Spleen (tissue), 11 donors: ENCODE measurements at regions not wholly inside any gene's neighbourhood (a gene's known extent, or its start where the extent isn't known, plus 50 kb on each side); places are given as distances from the start of the nearest gene placed in this dataset.

Experiments used
- DNase-seq: peaks from one replicate; pipeline ENCODE4 v3.0.0-alpha.2; 2020
- H3K27ac ChIP-seq, 8 donors: fragments of 200-600 bp; sonication (generic) in 7 of 8; 1 replicate in 4 of 8; 2 replicates in 4 of 8; pipeline versions ENCODE4 v1.5.0 to v1.8.0; 2016 to 2021; ENCODE audit warnings: inconsistent platforms in 4 of 8, mild to moderate bottlenecking in 4 of 8, moderate library complexity in 1 of 8
- H3K27me3 ChIP-seq, 7 donors: fragments of 200-600 bp; sonication (generic) in 6 of 7; replicated peaks in 1 of 7; 1 replicate in 4 of 7; 2 replicates in 3 of 7; pipeline versions ENCODE4 v1.5.0 to v1.8.0; 2016 to 2021; ENCODE audit warnings: inconsistent platforms in 3 of 7, mild to moderate bottlenecking in 1 of 7
- H3K36me3 ChIP-seq, 6 donors: fragments of 200-600 bp; sonication (generic) in 5 of 6; 1 replicate in 4 of 6; 2 replicates in 2 of 6; pipeline versions ENCODE4 v1.5.0 to v1.8.0; 2016 to 2021; ENCODE audit warnings: inconsistent platforms in 2 of 6
- H3K4me1 ChIP-seq, 6 donors: fragments of 200-600 bp; sonication (generic) in 5 of 6; 1 replicate in 3 of 6; 2 replicates in 3 of 6; pipeline versions ENCODE4 v1.5.0 to v1.8.0; 2016 to 2021; ENCODE audit warnings: inconsistent platforms in 3 of 6
- H3K4me3 ChIP-seq, 8 donors: fragments of 200-600 bp; sonication (generic) in 7 of 8; 1 replicate in 4 of 8; 2 replicates in 4 of 8; pipeline versions ENCODE4 v1.5.0 to v1.8.0; 2016 to 2021; ENCODE audit warnings: inconsistent platforms in 4 of 8, mild to moderate bottlenecking in 4 of 8, moderate library complexity in 2 of 8
- H3K9me3 ChIP-seq, 8 donors: fragments of 200-600 bp; sonication (generic) in 7 of 8; 1 replicate in 4 of 8; 2 replicates in 4 of 8; pipeline versions ENCODE4 v1.5.0 to v1.8.0; 2016 to 2021; ENCODE audit warnings: inconsistent platforms in 4 of 8
- CTCF ChIP-seq, 11 experiments: fragments of 200-600 bp in 7 of 11; fragments of 450-650 bp in 4 of 11; sonication (generic) in 4 of 11; IDR thresholded peaks in 8 of 11; conservative IDR thresholded peaks in 3 of 11; 1 replicate in 7 of 11; 2 replicates in 4 of 11; pipeline versions ENCODE4 v1.4.0 to v1.8.0; 2016 to 2021; ENCODE audit warnings: antibody characterized with exemption in 11 of 11, inconsistent platforms in 4 of 11, mild to moderate bottlenecking in 1 of 11
- POLR2A ChIP-seq, 3 donors: fragments of 450-650 bp; IDR thresholded peaks; one replicate each; pipeline ENCODE4 v1.5.1; 2017; ENCODE audit warnings: antibody characterized with exemption in 3 of 3, mild to moderate bottlenecking in 1 of 3
- POLR2AphosphoS5 ChIP-seq, 3 donors: sonication (generic); formaldehyde crosslinking; IDR thresholded peaks; one replicate each; pipeline ENCODE4 v1.5.1; 2017; ENCODE audit warnings: antibody characterized with exemption in 3 of 3
- WGBS, 5 donors: extraction: QIAGEN DNeasy Blood & Tissue Kit in 3 of 5; methylation state at CpG; one replicate each; pipeline versions ENCODE4 v1.1.5 to v1.1.7; 2013 to 2018; 5-methylcytosine and 5-hydroxymethylcytosine counted together
- intact Hi-C: fragments of 100-400 bp; cut with DNase I; formaldehyde crosslinking; loops from one replicate; pipeline ENCODE4 v1.15.0; 2023; ENCODE audit warnings: low total_unique reads
- donor health status: healthy with polysubstance abuse.
- donor health status: DM: no; HTN: no; CAD: no; lungs with moderate emphysema.
- donor health status: DM: no; HTN: no; CAD: no.
- donor health status: Bipolar disorder and iron deficiency.
- donor health status: healthy.
- donor health status: DM: no; HTN: no; CAD: no.
- donor health status: DM: yes; HTN: yes; CAD: no.

GRCh38 chr2:66987733-66988132, 409.4 kb upstream of the ETAA1 start:
- Histone ChIP-seq H3K9me3 (no peaks in the 10 kb centered on the region), H3K4me3 (no peak overlapping the region), H3K4me1 (no peaks in the 10 kb centered on the region), H3K36me3 (no peaks in the 10 kb centered on the region), H3K27ac (no peak overlapping the region), H3K27me3 (no peaks in the 10 kb centered on the region)
- TF ChIP-seq POLR2AphosphoS5 (IDR thresholded peaks at IDR 0.05): no peak
- no peak for TF ChIP-seq POLR2A (IDR thresholded peaks at IDR 0.05)
- TF ChIP-seq CTCF (IDR thresholded peaks at IDR 0.05 in 8 of 11, conservative IDR thresholded peaks at IDR 0.05 in 3 of 11): no peak
- intact Hi-C loops: no loop called here
- DNase-seq: no peak
- WGBS, 5 donors: 86 to 94% (median 90%) methylated on average over 4 of the region's 4 CpGs

- Histone ChIP-seq H3K36me3 (no peaks in the 10 kb centered on the region), H3K27ac (no peak overlapping the region), H3K4me3 (no peak overlapping the region), H3K4me1 (no peaks in the 10 kb centered on the region), H3K27me3 (no peaks in the 10 kb centered on the region), H3K9me3 (no peaks in the 10 kb centered on the region)
- intact Hi-C loops: no loop called here
- TF ChIP-seq POLR2AphosphoS5 (IDR thresholded peaks at IDR 0.05) (no peak), CTCF (IDR thresholded peaks at IDR 0.05 in 8 of 11, conservative IDR thresholded peaks at IDR 0.05 in 3 of 11) (no peak), POLR2A (IDR thresholded peaks at IDR 0.05) (no peak)
- no peak for DNase-seq
- WGBS, 5 donors: 26 to 59% (median 48%) methylated on average over 1 of the region's 1 CpG
Observed at GRCh38 chr2:66994654-66995053, 402.5 kb upstream of the ETAA1 start.

GRCh38 chr2:66995636-66996035, 401.5 kb upstream of the ETAA1 start:
- intact Hi-C loops: no loop called here
- Histone ChIP-seq H3K36me3 (no peaks in the 10 kb centered on the region), H3K4me1 (no peaks in the 10 kb centered on the region), H3K9me3 (no peaks in the 10 kb centered on the region), H3K27ac (no peak overlapping the region), H3K4me3 (no peak overlapping the region), H3K27me3 (no peaks in the 10 kb centered on the region)
- TF ChIP-seq POLR2AphosphoS5 (IDR thresholded peaks at IDR 0.05): no peak
- no peak for TF ChIP-seq CTCF (IDR thresholded peaks at IDR 0.05 in 8 of 11, conservative IDR thresholded peaks at IDR 0.05 in 3 of 11)
- TF ChIP-seq POLR2A (IDR thresholded peaks at IDR 0.05): no peak
- 85 to 94% (median 90%) methylated on average over 3 of the region's 3 CpGs for WGBS, 5 donors
- no peak for DNase-seq

GRCh38 chr2:67002618-67003371, 394.3 kb upstream of the ETAA1 start:
- Histone ChIP-seq H3K4me1 (no peaks in the 10 kb centered on the region), H3K9me3 (no peaks in the 10 kb centered on the region), H3K4me3 (no peak overlapping the region), H3K27me3 (no peaks in the 10 kb centered on the region), H3K36me3 (no peaks in the 10 kb centered on the region), H3K27ac (no peak overlapping the region)
- TF ChIP-seq POLR2A (IDR thresholded peaks at IDR 0.05) (no peak), POLR2AphosphoS5 (IDR thresholded peaks at IDR 0.05) (no peak), CTCF (IDR thresholded peaks at IDR 0.05 in 8 of 11, conservative IDR thresholded peaks at IDR 0.05 in 3 of 11) (no peak)
- no peak for DNase-seq
- intact Hi-C loops: no loop called here
- whole genome bisulfite sequencing, 5 donors: 80 to 92% (median 87%) methylated on average over 5 of the region's 5 CpGs
